Activated CD8-positive, alpha-beta memory T cell treated with anti-CD3 and anti-CD28 coated beads, Interleukin-2, amount 10 ng/mL, durations not matched to agents 7 days and 5 days (primary cell): ENCODE measurements at regions not wholly inside any gene's neighbourhood (a gene's known extent, or its start where the extent isn't known, plus 50 kb on each side); places are given as distances from the start of the nearest gene placed in this dataset.

Source experiments
- ATAC-seq: fragments of 150-1000 bp; cut with Tn5 transposase; one replicate; pipeline ENCODE4 v1.10.0; 2021; ENCODE audit warnings: moderate library complexity
- CTCF ChIA-PET: fragments of 350-600 bp; sonication (Branson Sonifier 250); formaldehyde crosslinking; loops from one replicate; lab custom pipeline; 2021; ENCODE audit warnings: antibody characterized with exemption; lab: Charles Lee
- DNase-seq: peaks from one replicate; pipeline ENCODE4 v3.0.0-alpha.2; 2020
- H3K27ac Mint-ChIP-seq: one replicate; pipeline ENCODE4 v1.8.0; 2021; ENCODE audit warnings: mild to moderate bottlenecking, mixed read lengths
- H3K27me3 Mint-ChIP-seq: one replicate; pipeline ENCODE4 v1.8.0; 2021; ENCODE audit warnings: mixed read lengths
- H3K36me3 Mint-ChIP-seq: one replicate; pipeline ENCODE4 v1.8.0; 2021; ENCODE audit warnings: mild to moderate bottlenecking, mixed read lengths
- H3K4me1 Mint-ChIP-seq: one replicate; pipeline ENCODE4 v1.8.0; 2021; ENCODE audit warnings: mixed read lengths
- H3K4me3 Mint-ChIP-seq: one replicate; pipeline ENCODE4 v1.8.0; 2021; ENCODE audit warnings: mild to moderate bottlenecking, moderate library complexity, mixed read lengths
- H3K9me3 Mint-ChIP-seq: one replicate; pipeline ENCODE4 v1.8.0; 2022; ENCODE audit warnings: low read depth, mixed read lengths

DNA sequence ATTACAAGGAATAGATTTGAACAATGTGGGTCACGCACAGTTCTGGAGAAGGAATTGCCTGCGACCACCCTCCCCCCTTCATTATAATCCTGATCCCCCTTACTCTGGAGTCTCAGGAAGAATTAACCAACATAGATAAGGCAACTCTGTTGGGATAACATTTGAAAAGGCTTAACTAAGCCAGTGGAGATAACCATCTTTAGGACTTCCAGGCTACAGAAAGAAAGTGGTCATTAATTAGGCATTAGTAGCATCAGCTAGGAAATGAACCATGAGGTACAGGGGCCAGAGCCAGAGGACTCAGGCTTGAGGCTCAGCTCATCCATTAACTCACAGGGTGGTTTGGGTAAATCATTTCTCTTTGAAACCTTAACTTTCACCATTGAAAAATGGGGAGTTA lies 720.0 kb upstream of the API5 start:
- H3K27ac Mint-ChIP-seq = no peak overlapping the region
- no peaks in the 10 kb centered on the region for H3K36me3 Mint-ChIP-seq
- H3K4me1 Mint-ChIP-seq = no peaks in the 10 kb centered on the region
- no peak for DNase-seq
- H3K27me3 Mint-ChIP-seq = no peaks in the 10 kb centered on the region
- peaks cover 8% of the 10 kb centered on the region for H3K9me3 Mint-ChIP-seq
- CTCF ChIA-PET = no interaction called here
- ATAC-seq = no peak
- no peak overlapping the region for H3K4me3 Mint-ChIP-seq

DNA sequence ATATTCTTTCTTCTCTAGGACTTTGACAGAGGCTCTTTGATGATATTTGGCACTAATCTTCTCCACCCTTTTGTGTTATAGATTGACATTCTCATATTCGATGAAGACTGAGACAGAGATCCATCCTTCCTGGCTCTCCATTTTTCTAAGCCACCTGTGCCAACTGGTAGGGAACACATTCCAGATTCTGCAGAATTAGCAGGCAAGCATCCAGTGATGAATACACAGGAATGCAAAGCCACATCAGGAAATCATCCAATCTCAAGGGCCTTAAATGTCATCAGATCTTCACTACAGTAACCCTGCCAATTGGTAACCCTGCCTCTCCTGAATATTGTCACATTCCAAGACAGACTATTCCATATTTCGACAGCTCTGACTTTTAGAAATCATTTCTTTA lies 718.4 kb upstream of the API5 start:
- CTCF ChIA-PET = no interaction called here
- peaks cover 8% of the 10 kb centered on the region for H3K9me3 Mint-ChIP-seq

GRCh38 chr11:42595876-42596275 lies 715.9 kb upstream of the API5 start:
- H3K27ac Mint-ChIP-seq = no peak overlapping the region
- DNase-seq = no peak
- H3K36me3 Mint-ChIP-seq = no peaks in the 10 kb centered on the region
- no peak overlapping the region for H3K4me3 Mint-ChIP-seq
- H3K4me1 Mint-ChIP-seq = no peaks in the 10 kb centered on the region
- H3K27me3 Mint-ChIP-seq = no peaks in the 10 kb centered on the region
- no peak for ATAC-seq
- CTCF ChIA-PET = no interaction called here
- peaks cover 8% of the 10 kb centered on the region for H3K9me3 Mint-ChIP-seq

More for the DNA sequence above, 718.4 kb upstream of the API5 start:
- no peaks in the 10 kb centered on the region for H3K36me3 Mint-ChIP-seq
- H3K4me1 Mint-ChIP-seq = no peaks in the 10 kb centered on the region
- no peak overlapping the region for H3K4me3 Mint-ChIP-seq
- ATAC-seq = no peak
- DNase-seq = no peak
- H3K27ac Mint-ChIP-seq = no peak overlapping the region
- H3K27me3 Mint-ChIP-seq = no peaks in the 10 kb centered on the region

- H3K4me1 Mint-ChIP-seq = no peaks in the 10 kb centered on the region
Observed at GRCh38 chr11:42596576-42597145, 715.1 kb upstream of the API5 start.

DNA sequence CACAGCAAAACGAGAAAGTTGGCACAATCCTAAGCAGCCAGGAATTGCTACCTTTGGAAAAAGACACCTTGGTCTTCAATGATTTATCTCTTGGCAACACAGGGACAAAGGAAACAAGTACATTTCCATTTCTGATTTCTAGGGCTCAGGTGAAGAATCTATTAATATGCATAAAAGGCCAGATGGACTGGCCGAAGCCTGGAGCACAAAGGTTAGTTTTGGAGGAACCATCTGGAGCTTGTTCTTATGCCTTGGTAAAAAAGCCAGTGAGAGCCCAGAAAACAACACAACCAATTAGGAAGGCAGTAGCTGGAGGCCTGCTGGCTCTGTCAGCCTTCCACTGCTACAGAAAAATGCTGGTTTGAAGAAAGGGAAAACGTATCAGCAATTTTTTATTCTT lies 713.5 kb upstream of the API5 start:
- H3K9me3 Mint-ChIP-seq = peaks cover 8% of the 10 kb centered on the region
- ATAC-seq (no peak), DNase-seq (no peak)
- no peaks in the 10 kb centered on the region for H3K27me3 Mint-ChIP-seq
- H3K4me3 Mint-ChIP-seq = no peak overlapping the region
- no peaks in the 10 kb centered on the region for H3K4me1 Mint-ChIP-seq
- H3K27ac Mint-ChIP-seq = no peak overlapping the region
- no peaks in the 10 kb centered on the region for H3K36me3 Mint-ChIP-seq
- CTCF ChIA-PET = no interaction called here

More at GRCh38 chr11:42596576-42597145, 715.1 kb upstream of the API5 start:
- Mint-ChIP-seq H3K27ac (no peak overlapping the region), H3K27me3 (no peaks in the 10 kb centered on the region), H3K4me3 (no peak overlapping the region), H3K9me3 (peaks cover 8% of the 10 kb centered on the region), H3K36me3 (no peaks in the 10 kb centered on the region)
- ATAC-seq = no peak
- no peak for DNase-seq
- CTCF ChIA-PET = no interaction called here

GRCh38 chr11:42620796-42621195 lies 691.0 kb upstream of the API5 start:
- no peak for DNase-seq
- peaks cover 13% of the 10 kb centered on the region for H3K9me3 Mint-ChIP-seq
- no peak overlapping the region for H3K4me3 Mint-ChIP-seq
- H3K4me1 Mint-ChIP-seq = no peaks in the 10 kb centered on the region
- H3K27me3 Mint-ChIP-seq = no peaks in the 10 kb centered on the region
- no peak overlapping the region for H3K27ac Mint-ChIP-seq
- CTCF ChIA-PET = no interaction called here
- no peak for ATAC-seq
- H3K36me3 Mint-ChIP-seq = no peaks in the 10 kb centered on the region

DNA sequence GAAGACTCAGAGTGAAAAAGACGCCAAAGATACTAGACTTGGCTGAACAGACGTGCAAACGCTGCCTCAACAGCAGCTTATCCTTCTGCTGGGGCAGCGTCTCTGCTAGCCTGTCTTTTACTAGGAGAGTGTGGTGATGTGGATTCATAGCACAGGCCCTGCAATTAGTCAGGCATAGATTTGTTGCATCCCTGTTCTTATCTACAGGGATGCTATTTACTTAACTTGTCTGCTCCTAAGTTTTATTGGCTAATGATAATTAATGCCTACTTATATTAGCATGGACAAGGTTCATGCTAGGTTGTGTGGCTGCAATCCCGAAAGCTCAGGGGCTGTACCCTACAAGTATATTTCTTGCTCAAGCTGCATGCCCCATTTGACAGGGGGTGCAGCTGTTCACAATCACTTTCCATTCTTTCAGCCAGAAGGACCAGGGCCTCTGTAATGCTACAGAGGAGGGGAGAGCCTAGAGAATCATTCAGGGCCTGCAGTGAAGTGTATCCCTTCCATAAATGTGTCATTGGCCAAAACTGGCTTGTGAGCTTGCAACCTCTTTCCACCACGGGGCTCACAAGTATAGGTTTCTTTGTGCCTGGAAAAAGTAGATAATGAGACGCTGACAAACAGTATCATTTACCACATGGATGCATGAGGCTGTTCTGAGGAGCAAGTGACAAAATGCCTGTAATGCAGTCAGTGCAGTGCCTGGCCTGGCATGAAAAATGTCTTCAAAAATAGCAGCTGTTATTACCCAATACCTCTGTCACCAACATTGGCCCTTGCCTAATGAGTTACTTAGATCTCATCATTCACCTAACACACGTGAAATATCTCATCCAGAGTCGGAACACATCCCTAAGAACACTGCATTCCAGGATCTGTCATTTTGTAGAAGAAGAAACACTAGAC lies 685.8 kb upstream of the API5 start:
- ATAC-seq = no peak
- H3K27ac Mint-ChIP-seq = no peak overlapping the region
- CTCF ChIA-PET = no interaction called here

DNA sequence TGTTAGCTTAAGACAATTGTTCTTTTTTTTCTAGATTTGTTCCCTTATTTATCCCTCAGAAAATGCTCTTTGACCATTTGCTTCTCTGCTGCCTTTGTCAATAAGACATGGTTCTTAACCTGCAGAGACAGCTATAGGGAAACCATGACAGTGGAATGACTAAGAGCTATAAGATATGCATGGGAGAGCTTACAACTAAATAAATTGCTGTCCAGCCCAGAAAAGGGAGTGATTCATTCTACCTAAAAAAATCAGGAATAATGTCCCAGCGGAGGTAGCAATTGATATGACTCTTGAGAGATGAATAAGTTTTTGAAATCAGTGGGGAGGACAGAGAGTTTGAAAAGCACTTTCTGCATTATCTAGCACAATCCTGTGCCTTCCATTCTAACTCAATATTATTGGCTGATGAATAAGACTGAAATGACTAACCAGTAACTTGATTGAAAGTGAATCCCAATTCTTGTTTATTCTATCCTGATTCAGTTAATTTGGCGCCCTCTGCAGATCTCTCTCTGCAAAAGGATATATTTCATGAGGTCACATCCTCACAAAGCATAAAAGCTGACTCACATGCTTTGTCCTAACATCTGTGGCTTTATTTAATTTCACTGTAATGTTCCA lies 680.5 kb upstream of the API5 start:
- CTCF ChIA-PET = no interaction called here
- Mint-ChIP-seq H3K36me3 (no peaks in the 10 kb centered on the region), H3K4me3 (no peak overlapping the region)

More for the DNA sequence above, 685.8 kb upstream of the API5 start:
- Mint-ChIP-seq H3K4me3 (no peak overlapping the region), H3K36me3 (no peaks in the 10 kb centered on the region), H3K9me3 (peaks cover 5% of the 10 kb centered on the region), H3K27me3 (no peaks in the 10 kb centered on the region), H3K4me1 (no peaks in the 10 kb centered on the region)
- DNase-seq = no peak

GRCh38 chr11:42646959-42647358 lies 664.8 kb upstream of the API5 start:
- H3K27me3 Mint-ChIP-seq = no peaks in the 10 kb centered on the region
- H3K27ac Mint-ChIP-seq = no peak overlapping the region
- no peaks in the 10 kb centered on the region for H3K36me3 Mint-ChIP-seq

More for the DNA sequence above, 680.5 kb upstream of the API5 start:
- H3K27ac Mint-ChIP-seq = no peak overlapping the region
- ATAC-seq (no peak), DNase-seq (no peak)
- H3K4me1 Mint-ChIP-seq = no peaks in the 10 kb centered on the region
- peaks cover 4% of the 10 kb centered on the region for H3K9me3 Mint-ChIP-seq
- H3K27me3 Mint-ChIP-seq = no peaks in the 10 kb centered on the region

GRCh38 chr11:42647993-42648392 lies 663.8 kb upstream of the API5 start:
- Mint-ChIP-seq H3K4me1 (no peaks in the 10 kb centered on the region), H3K4me3 (no peak overlapping the region), H3K27ac (no peak overlapping the region), H3K27me3 (no peaks in the 10 kb centered on the region), H3K36me3 (no peaks in the 10 kb centered on the region), H3K9me3 (peaks cover 3% of the 10 kb centered on the region)
- DNase-seq = no peak
- ATAC-seq = no peak
- CTCF ChIA-PET = no interaction called here

More at GRCh38 chr11:42646959-42647358, 664.8 kb upstream of the API5 start:
- Mint-ChIP-seq H3K9me3 (peaks cover 4% of the 10 kb centered on the region), H3K4me1 (no peaks in the 10 kb centered on the region), H3K4me3 (no peak overlapping the region)
- no peak for ATAC-seq
- no peak for DNase-seq
- CTCF ChIA-PET = no interaction called here

GRCh38 chr11:42651621-42652020 lies 660.2 kb upstream of the API5 start:
- H3K4me1 Mint-ChIP-seq = no peaks in the 10 kb centered on the region
- no peaks in the 10 kb centered on the region for H3K36me3 Mint-ChIP-seq
- DNase-seq = no peak
- no peaks in the 10 kb centered on the region for H3K27me3 Mint-ChIP-seq
- no peak overlapping the region for H3K4me3 Mint-ChIP-seq
- peaks cover 5% of the 10 kb centered on the region for H3K9me3 Mint-ChIP-seq
- no peak overlapping the region for H3K27ac Mint-ChIP-seq
- CTCF ChIA-PET = no interaction called here
- no peak for ATAC-seq

DNA sequence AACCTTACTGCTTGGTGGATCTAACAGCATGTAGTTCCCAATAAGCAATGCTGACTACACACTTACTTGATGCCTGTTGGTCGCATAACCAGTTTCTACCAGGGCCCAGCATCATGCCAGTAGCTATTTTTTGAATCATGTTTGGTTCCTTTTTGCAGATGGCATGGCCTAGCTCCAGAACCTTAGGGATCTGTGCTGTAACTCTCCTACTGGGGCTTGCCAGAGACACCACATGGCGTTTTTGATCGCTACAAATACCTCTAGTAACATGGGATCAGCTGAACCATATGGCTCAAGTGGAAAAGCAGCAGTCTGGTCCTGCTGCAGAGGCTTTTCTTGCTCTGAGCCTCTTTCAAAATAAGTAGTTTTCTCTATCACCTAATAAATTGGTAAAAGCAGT lies 654.6 kb upstream of the API5 start:
- DNase-seq (no peak), ATAC-seq (no peak)
- CTCF ChIA-PET = no interaction called here
- no peaks in the 10 kb centered on the region for H3K27me3 Mint-ChIP-seq
- H3K4me3 Mint-ChIP-seq = no peak overlapping the region
- no peaks in the 10 kb centered on the region for H3K4me1 Mint-ChIP-seq
- no peak overlapping the region for H3K27ac Mint-ChIP-seq
- no peaks in the 10 kb centered on the region for H3K36me3 Mint-ChIP-seq
- peaks cover 11% of the 10 kb centered on the region for H3K9me3 Mint-ChIP-seq

- no peak for ATAC-seq
- CTCF ChIA-PET = no interaction called here
- H3K36me3 Mint-ChIP-seq = no peaks in the 10 kb centered on the region
- DNase-seq = no peak
- H3K4me1 Mint-ChIP-seq = no peaks in the 10 kb centered on the region
- H3K9me3 Mint-ChIP-seq = peaks cover 6% of the 10 kb centered on the region
- H3K4me3 Mint-ChIP-seq = no peak overlapping the region
- no peak overlapping the region for H3K27ac Mint-ChIP-seq
- H3K27me3 Mint-ChIP-seq = no peaks in the 10 kb centered on the region
Observed at GRCh38 chr11:42661942-42662341, 649.9 kb upstream of the API5 start.
